ENCODE measurements at regions not wholly inside any gene's neighbourhood (a gene's known extent, or its start where the extent isn't known, plus 50 kb on each side); places are given as distances from the start of the nearest gene placed in this dataset.

- Mint-ChIP-seq H3K4me1 (peaks cover 35% of the 10 kb centered on the region), H3K27ac (no peak overlapping the region), H3K4me3 (no peak overlapping the region), H3K9me3 (peaks cover 0 to 2% (median 0%) of the 10 kb centered on the region in 7 donors), H3K27me3 (ENCODE audit: low read depth in 3 of 3) (peaks cover 0 to 6% (median 0%) of the 10 kb centered on the region in 3 donors), H3K36me3 (no peaks in the 10 kb centered on the region)
- no peaks in the 10 kb centered on the region for H3K79me2 ChIP-seq (ENCODE audit: insufficient read depth, low read length)
- no peaks in the 10 kb centered on the region for H3K27me3 ChIP-seq (ENCODE audit: control insufficient read depth in 2 of 2, insufficient read depth in 2 of 2, low read length in 2 of 2)
- H2AFZ ChIP-seq (ENCODE audit: insufficient read depth, low read depth, low read length, poor library complexity, severe bottlenecking): no peak overlapping the region
- no peaks in the 10 kb centered on the region for H3K9me3 ChIP-seq (replicated peaks in 1 of 2; ENCODE audit: control insufficient read depth in 1 of 2, insufficient read depth in 1 of 2, low read length in 2 of 2)
- no peak overlapping the region for H3K4me2 ChIP-seq (replicated peaks; ENCODE audit: extremely low read depth, low read length, poor library complexity, severe bottlenecking)
- H4K20me1 ChIP-seq (ENCODE audit: insufficient read depth, low read length): no peaks in the 10 kb centered on the region
- no peak for DNase-seq
- H3K9ac ChIP-seq (ENCODE audit: insufficient read depth, low read length, poor library complexity, severe bottlenecking): no peak overlapping the region
- H3K4me3 ChIP-seq (replicated peaks in 1 of 3; ENCODE audit: low read depth in 2 of 3, low read length in 3 of 3): no peak overlapping the region
- H3K4me1 ChIP-seq (ENCODE audit: control insufficient read depth in 1 of 2, insufficient read depth in 2 of 2, low read length in 2 of 2): peaks cover 26 to 28% of the 10 kb centered on the region in 2 donors
- no peaks in the 10 kb centered on the region for H3K36me3 ChIP-seq (replicated peaks in 1 of 2; ENCODE audit: control insufficient read depth in 1 of 2, insufficient read depth in 2 of 2, low read length in 2 of 2)
- intact Hi-C loops (cut with micrococcal nuclease): loop anchor here in 1 of 2 donors (10.0 kb wide), 1 partner anchor 57 kb away; no protein-coding TSS in a partner anchor
- TF ChIP-seq CTCF (IDR thresholded peaks at IDR 0.05): no peak
- no peak overlapping the region for H3K27ac ChIP-seq (ENCODE audit: low read depth in 1 of 2, low read length in 2 of 2)
These were observed 94.3 kb upstream of the NR3C1 start for GRCh38 chr5:143497749-143498148.

- Histone ChIP-seq H3K4me1 (ENCODE audit: control insufficient read depth in 1 of 2, insufficient read depth in 2 of 2, low read length in 2 of 2) (peaks cover 30 to 32% of the 10 kb centered on the region in 2 donors), H3K27me3 (ENCODE audit: control insufficient read depth in 2 of 2, insufficient read depth in 2 of 2, low read length in 2 of 2) (no peaks in the 10 kb centered on the region), H4K20me1 (ENCODE audit: insufficient read depth, low read length) (no peaks in the 10 kb centered on the region), H3K9ac (ENCODE audit: insufficient read depth, low read length, poor library complexity, severe bottlenecking) (no peak overlapping the region), H3K36me3 (replicated peaks in 1 of 2; ENCODE audit: control insufficient read depth in 1 of 2, insufficient read depth in 2 of 2, low read length in 2 of 2) (no peaks in the 10 kb centered on the region), H3K79me2 (ENCODE audit: insufficient read depth, low read length) (no peaks in the 10 kb centered on the region), H3K9me3 (replicated peaks in 1 of 2; ENCODE audit: control insufficient read depth in 1 of 2, insufficient read depth in 1 of 2, low read length in 2 of 2) (no peaks in the 10 kb centered on the region), H3K4me3 (replicated peaks in 1 of 3; ENCODE audit: low read depth in 2 of 3, low read length in 3 of 3) (no peak overlapping the region), H2AFZ (ENCODE audit: insufficient read depth, low read depth, low read length, poor library complexity, severe bottlenecking) (no peak overlapping the region), H3K27ac (ENCODE audit: low read depth in 1 of 2, low read length in 2 of 2) (no peak overlapping the region), H3K4me2 (replicated peaks; ENCODE audit: extremely low read depth, low read length, poor library complexity, severe bottlenecking) (no peak overlapping the region)
- no peaks in the 10 kb centered on the region for H3K36me3 Mint-ChIP-seq
- peaks cover 0 to 2% (median 0%) of the 10 kb centered on the region in 7 donors for H3K9me3 Mint-ChIP-seq
- H3K27ac Mint-ChIP-seq: peak overlapping the region in 1 of 7 donors; percentile 92
- whole genome bisulfite sequencing (ENCODE audit: insufficient coverage): 100% methylated on average over 1 of the region's 2 CpGs
- DNase-seq: no peak
- H3K4me3 Mint-ChIP-seq: no peak overlapping the region
- peaks cover 35% of the 10 kb centered on the region for H3K4me1 Mint-ChIP-seq
- H3K27me3 Mint-ChIP-seq (ENCODE audit: low read depth in 3 of 3): peaks cover 0 to 6% (median 0%) of the 10 kb centered on the region in 3 donors
- intact Hi-C loops (cut with micrococcal nuclease): loop anchor here in 1 of 2 donors (10.0 kb wide), 1 partner anchor 58 kb away; no protein-coding TSS in a partner anchor
- no peak for TF ChIP-seq CTCF (IDR thresholded peaks at IDR 0.05)
These were observed 93.5 kb upstream of the NR3C1 start for GRCh38 chr5:143496943-143497342.
